ENCODE measurements at regions not wholly inside any gene's neighbourhood (a gene's known extent, or its start where the extent isn't known, plus 50 kb on each side); places are given as distances from the start of the nearest gene placed in this dataset.

DNA sequence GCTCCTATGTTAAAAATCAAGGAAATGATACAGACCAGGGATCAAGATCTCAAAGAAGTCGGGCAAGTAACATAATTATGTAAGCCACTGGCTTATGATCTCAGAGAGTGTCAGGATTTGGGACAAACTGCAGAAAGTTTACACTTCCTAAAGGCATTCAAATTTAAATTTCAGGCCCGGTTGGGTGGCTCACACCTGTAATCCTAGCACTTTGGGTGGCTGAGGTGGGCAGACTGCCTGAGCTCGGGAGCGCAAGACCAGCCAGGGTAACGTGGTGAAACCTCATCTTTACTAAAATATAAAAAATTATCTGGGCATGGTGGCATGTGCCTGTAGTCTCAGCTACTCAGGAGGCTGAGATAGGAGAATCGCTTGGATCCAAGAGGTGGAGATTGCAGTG is 124.4 kb upstream of the UBE2E2 start:
- no peak for DNase-seq

DNA sequence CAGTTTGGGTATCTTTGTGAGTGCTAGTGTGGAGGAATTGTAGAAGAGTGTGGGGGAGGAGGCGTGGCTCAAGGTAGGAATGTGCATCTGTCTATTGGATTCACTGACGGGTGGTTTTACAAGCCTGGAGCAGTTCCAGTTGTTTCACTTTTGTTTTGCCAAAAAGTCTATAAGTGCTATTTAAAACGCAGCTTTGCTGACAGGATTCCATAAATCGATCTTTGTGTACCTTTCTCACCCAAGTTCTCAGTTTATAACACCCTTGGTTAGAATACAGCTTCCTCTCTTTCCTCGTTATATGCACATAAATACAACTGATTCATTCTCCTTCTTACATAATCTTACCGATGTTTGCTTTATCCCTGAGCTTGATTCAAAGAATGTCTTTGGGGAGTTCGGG is 123.2 kb upstream of the UBE2E2 start:
- no peak for DNase-seq

DNA sequence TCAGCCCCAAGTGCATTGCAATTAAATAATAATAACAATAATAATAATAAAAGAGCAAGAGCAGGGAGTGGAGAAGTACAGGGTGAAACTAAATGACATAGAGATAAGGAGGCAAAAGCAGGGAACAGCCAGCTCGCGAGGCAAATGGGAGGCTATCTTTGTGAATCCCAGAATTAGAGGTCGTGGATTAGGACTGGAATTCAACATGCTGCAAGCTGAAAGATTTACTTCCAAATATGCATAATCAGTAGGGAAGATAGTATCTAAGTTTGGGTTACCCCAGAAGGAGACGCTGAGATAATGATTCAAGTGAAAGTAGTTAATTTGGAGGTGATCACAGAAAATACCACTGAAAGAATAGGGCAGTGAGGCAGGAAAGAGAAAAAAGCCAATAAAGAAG is 119.4 kb upstream of the UBE2E2 start:
- no peak for DNase-seq

DNA sequence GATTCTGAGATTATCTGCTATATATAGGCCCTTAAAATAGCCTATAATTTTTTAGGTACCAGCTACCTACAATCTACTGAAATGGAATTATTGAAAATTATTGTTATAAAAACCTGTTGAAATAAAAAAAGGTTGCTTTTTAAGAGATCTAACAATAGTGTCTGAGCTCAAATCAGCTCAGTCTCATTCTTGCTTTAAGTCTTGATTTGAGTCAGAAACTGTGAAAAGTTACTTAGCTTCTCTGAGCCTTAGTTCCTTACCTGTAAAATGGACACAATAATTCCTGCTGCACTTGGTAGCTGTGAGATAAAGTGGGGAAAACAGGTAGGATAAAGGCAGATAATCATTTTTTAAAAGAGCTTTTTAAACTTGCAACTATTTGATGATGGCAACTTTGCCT is 118.8 kb upstream of the UBE2E2 start:
- no peak for DNase-seq

DNA sequence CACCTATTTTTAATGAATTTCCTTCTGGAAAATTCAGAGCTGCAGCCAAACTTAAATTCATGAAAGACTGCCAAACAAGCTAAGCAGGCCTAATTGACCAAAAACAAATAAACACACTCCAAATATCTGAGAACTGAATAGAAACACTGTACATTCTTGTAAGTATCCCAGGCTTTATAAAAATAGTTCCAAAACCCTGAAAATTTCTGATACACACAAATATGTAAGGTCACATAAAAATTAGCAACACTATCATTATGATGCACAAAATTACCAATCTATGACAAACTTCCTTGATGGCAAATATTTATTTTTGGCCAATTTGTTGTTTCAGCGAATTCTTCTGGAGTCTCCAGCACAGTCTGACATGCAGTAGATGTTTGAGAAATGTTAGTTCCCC is 117.9 kb upstream of the UBE2E2 start:
- DNase-seq, result no peak

DNA sequence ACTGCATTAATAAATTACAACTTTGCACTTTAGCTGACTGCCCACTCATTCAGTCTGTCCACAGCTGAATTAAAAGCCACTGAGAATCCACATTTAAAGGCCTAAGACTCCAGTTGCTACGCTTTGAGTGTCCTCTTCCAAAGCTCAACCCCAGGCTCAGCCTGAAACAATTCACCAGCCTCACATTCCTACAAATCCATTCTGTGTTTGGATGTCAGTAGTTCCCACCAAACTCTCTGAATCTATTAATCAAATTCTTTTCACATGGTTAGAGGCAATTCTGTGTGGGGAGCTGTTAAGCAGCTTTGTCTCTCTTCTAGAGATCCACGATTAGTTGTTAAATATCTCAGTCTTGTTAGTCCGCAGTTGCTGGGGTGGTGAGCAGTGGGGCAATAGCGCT is 116.8 kb upstream of the UBE2E2 start:
- no peak for DNase-seq

DNA sequence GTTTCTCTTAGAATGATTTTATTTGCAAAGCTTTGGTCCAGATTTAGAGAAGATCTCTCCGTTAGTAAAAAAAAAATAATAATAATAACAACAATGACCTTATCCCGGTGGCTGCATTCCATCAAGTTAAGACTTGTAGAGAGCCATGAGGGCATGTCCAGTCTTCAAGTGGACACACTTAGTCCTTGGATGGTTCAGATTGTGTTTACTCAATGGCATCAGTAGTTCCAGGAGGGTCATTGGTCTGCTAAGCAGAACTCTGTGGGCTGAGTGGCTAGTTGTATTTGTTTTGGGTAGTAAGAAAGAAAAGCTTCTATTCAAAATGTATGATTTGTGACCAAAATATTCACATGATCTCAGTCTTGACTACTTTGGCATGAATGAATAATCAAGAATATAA is 116.3 kb upstream of the UBE2E2 start:
- no peak for DNase-seq

DNA sequence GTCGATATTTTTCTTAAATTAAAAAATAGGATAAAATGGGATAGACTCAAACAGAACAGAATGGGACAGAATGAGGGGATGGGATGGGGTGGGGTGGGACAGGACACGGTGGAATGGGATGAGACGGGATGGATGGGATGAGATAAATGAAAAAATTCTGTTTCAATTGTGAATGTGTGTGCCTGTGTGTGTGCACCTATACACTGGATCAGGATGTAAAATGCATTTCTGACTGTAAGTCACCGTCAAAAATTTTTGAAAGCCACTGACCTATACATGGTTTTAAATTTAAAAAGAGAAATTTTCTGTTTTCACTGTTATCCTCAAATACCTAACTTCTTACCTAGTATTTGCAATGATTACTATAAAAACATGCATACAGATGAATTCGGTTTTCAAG is 108.7 kb upstream of the UBE2E2 start:
- DNase-seq, result no peak

DNA sequence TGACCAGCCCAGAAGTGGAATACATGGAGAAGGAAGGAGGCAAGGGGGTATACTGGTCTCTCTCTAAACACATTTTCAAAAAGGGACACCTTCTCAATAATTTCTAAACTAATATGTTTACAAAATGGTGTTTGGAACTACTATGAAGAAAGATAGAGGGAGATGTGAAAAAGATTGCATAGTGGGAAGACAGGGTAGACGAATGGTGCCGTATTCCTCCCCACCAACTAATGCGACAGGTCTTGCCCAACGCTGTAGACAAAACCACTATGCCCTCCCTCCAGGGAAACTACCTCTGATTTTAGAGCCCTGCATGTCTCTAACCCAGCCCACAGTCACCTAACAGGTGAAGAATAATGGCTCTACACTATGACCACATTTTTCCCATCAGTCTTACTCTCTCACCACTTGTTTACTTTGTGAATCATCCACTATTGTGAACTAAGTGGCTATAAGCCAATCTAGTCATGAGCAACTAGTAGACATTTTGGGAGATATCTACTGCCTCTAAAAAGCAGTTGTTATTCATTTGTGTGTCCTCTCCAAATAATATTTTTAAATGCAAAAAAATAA is 108.2 kb upstream of the UBE2E2 start:
- no peak for DNase-seq

DNA sequence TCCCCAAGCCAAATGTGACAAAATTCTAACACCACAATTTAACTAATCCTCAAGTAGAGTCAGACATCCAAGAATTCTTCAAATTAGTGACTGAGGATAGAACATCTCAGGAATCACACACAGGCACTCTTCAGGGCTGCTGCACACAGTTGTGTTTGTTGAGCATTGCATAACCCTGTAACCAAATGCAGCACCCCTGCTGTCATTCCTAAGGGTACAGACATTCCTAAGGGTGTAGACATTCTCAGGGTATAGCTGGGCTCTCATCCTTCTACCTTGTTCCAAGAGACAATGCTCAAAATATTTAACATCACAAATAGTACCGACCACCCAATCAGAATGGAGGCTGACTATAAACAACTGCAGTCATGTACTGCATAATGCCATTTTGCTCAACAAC is 107.1 kb upstream of the UBE2E2 start:
- no peak for DNase-seq

DNA sequence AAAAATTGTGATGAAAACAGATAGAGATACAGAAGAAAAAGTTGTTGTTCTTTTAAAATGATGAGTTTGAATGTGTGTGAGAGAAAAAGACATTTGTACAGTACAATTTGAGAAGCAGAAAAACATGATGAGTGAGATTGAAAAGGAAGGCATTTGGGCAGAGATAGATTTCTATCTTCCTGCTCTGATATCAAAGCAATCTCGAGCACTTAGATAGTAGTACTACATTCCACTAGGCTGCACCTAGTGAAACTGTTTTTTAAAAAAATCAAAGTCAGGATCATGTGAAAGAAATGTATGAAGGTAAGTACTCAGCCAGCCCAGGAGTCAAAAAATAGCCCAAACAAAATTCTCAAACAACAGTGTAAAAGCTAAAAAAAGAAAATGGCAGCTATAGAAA is 104.1 kb upstream of the UBE2E2 start:
- no peak for DNase-seq

DNA sequence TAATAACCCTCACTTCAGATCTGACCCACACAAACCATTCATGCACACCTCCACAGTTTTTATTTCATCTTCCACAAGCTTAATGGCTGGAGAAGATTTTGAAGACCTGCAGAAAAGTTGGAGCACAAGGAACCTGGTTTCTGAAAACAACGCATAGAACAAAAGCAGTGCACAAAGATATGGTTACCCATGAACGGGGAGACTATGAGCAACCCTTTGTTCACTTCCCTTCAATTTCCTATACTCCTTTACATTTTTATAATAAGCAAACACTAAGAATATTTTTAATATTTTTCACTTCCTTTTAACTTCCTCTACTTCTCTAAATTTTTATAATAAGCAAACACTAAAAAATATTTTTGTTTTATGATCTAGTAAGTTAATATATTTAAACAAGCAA is 103.5 kb upstream of the UBE2E2 start:
- no peak for DNase-seq

DNA sequence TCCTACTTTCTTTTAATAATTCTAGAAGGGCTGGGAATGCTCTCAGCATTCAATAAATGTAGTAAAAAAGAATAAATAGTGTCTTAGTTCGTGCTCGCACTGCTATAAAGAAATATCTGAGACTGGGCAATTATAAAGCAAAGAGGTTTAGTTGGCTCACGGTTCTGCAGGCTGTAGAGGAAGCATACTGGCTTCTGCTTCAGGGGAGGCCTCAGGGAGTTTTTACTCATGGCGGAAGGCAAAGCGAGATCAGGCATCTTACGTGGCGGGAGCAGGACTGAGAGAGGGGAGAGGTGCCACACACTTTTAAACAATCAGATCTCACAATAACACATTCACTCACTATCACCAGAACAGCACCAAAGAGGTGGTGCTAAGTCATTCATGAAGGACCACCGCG is 103.0 kb upstream of the UBE2E2 start:
- no peak for DNase-seq

DNA sequence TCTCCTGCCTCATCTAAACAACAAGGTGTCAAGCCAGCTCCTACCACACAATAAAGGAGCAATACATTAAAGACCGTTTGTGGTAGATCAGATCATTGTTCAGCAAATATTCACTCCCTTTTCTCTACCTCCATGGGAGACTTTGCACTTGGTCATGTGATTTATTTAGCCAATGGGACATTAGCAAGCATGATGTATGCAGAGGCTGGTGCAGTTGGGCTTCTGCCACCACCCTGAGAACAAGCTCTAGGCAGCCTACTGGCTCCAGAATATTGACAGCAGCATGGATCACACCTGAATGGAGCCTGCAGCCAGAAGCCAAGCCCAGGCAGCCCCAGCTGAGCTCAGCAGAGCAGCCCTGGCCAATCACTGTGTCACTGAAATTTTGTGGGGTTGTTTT is 99.4 kb upstream of the UBE2E2 start:
- no peak for DNase-seq

DNA sequence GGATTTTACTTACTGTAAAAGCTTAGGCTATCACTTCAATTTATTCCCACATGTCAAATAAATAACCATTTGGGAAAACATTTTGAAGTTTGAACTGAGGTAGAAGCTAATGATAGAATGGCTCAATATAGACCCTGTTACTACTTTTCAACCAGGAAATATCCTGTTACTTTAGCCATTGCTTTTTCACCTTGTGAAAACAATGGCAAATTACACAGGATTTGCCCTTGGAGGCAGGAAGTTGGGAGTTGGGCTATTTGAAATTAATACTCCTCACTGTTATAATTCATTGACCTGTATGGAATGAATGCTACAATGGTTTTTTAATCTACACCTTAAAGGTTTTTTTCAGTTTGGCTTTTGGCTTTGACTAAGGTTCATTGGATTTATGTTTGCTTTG is 98.1 kb upstream of the UBE2E2 start:
- no peak for DNase-seq

DNA sequence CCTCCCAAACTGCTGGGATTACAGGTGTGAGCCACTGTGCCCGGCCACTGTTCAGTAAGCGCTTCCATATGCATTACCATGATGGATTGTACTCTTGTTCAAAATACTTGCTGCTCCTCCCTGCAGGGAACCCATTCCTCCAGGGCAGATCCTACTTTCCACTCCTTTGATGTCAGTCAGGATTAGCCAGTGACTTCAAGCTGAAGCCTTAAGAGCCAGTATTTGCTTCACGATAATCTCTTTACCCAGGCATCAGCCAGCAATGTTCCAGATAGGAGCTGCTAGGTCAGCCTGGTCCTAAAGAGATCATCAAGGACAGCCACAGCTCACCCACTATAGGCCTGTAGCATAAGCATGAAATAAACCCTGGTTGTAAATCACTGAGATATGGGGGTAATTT is 96.5 kb upstream of the UBE2E2 start:
- DNase-seq, result no peak

DNA sequence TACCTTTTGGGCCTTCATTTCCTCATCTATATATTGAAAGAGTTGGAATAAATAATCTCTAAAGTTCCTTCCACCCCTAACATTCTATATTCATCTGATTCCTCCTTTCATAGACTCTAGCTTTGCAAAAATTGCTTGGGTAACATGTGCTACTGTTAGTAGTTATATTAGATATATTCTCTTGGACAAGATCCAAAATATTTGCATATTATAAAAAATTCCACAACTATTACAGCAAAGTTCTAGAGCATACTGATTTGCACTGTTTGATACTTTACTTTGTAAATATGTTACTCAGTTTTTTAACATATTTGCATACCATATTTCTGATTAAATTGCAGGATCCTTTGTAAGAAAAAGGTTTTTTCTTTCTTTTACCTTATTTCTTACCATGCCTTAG is 95.9 kb upstream of the UBE2E2 start:
- DNase-seq, result no peak

DNA sequence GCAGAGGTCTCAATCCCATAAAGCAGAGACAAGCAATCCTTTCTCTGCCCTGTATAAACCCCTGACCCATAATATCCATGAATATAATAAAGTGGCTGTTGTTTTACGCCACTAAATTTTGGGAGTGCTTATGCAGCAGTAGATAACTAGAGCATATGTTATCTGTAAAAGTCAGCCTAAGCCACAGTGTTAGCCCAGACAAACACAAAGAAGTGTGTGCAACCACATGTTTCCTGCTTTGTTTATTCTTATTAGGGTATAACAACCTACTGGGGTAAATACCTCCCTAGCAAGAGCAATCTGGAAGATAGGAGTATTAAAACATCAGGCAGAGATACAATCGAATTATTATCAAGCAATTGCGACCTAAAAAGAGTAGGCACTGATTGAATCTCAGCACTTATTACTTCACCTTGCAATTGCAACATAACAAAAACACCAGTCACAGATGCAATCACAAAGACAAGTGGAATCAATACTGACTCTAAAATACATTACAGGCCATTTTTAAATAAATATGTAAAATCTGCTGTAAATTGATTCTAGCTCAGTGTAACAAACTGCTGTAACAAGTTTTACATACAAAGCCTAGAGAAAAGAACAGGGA is 94.6 kb upstream of the UBE2E2 start:
- no peak for DNase-seq

DNA sequence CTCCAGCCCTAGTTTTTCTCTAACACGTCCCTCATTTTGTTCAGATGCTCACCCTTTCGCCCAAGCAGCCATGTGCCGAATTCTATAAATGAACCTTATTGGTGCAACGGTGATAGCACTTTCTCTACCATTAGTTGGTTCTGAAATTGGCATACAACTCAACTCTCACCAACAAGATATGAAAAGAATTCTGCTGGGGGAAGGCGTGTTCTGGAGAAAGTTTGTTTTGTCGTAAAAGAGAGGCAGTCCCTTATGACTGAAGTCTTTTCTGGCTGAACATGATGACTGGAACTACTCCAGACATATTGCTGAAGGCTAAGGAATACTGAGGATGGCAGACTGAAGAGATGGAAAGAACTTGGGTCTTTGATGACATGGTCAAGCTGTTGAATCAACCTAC is 91.8 kb upstream of the UBE2E2 start:
- DNase-seq, result no peak

DNA sequence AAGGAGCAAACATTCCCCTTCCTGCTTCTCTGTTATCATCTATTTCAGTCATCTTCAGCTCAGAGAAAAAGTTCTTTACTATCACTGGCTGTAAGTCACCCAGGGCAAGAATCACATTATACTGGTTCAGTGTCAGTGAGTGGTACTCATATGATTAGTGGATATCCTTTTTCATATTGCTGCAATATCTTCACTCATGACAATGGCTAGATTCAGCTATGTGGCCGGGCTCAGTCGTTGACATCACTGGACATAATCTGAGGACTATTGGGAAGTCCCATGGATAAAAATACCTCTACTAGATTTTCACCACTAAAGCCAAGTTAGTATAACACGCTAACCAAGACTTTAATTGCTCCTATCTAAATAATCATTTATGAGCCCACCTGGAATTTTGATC is 91.3 kb upstream of the UBE2E2 start:
- no peak for DNase-seq

DNA sequence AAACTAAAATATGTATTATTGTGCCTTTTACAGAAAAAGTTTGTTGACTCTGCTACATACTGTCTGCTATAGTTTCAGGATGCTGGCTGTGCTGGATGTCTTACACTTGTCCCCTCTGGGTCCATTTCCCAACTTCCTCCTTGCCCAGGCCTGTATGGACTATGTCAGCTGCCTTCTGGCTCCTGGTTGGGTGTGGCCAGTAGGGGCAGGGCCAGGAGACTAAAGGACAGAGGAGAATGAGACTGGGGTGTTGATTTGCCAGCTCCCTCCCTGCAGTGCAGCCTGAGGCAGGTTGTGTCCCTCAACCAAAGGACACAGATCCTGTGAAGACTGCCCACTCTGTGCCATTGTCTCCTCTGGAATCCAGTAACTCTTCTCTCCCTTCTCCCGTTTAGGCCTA is 90.6 kb upstream of the UBE2E2 start:
- DNase-seq, result no peak

DNA sequence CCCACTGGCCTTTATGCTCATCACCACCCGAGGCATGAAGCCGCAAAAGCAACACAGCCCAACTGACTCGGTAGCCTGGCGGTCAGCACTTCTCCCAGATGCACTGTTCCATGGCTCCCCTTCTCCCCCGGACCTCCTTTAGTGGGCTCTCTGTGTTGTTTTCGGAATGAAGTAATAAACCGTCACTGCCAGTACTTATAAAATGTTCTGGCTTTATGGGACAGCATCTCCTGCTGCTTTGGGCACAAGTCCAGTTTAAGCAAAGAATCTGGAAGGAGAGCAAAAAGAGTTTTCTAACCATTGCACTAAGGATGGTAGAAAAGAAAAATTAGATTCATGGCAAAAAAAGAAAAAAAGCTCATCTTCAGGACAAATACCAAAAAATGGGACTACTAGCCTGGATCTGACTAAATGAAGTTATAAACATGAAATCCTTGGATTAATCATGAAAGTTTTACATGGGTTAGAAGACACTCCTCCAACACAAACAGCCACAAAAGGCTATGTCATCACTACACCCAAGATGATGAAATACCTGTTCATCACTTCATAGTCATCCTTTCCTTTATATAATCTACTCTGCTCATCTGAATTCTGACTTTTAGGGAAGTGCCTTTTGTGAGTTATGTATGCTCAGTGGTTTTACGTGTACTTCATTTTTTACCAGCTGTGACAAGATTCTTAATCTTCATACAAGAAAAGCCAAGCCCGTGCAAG is 89.5 kb upstream of the UBE2E2 start:
- DNase-seq, result no peak

DNA sequence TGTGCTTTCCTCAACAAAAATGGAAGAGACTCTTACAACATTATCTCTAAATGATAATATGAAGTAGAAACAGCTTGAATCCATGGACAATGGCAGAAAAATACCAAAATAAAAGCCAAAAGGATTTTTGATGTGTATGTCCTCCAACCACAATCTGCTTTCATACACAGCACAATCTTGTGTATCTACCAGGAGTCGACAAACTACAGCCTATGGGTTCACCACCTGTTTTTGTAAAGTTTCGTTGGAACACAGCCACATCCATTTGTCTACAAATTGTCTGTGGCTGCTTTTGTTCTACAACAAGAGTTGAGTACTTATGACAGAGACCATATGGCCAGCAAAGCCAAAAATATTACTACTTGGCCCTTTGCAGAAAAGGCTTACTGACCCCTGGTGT is 88.7 kb upstream of the UBE2E2 start:
- DNase-seq, result no peak

DNA sequence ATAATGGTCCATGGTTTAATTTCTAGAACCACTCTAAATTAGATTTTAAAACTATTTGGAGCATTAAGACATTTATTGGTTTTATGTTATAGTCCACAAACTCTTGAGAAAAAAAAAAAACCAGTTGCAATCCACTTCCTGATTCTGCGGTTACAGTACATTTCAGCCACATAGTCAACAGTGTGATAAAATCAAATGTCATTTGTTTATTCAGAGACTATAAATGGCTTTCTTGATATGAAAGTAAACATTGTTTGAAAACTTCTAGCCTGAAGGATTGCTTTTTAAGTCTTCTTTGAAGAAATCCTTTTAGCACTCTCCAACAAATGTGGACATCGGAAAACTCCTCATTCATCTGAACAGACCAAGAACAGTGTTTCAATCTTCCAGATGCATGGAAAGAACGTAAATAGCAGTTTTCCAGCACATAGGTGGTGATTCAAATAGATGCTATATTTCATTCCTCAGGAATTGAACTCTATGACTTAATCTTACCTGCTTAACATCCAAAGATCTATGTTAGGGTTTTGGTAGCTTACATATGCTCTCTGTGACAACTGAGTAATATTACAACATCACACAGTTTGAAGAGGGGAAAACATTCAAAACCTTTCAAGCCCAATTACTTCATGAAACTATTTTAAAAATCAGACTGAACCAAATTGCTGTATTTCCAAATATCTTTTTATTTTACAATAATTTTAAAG is 87.8 kb upstream of the UBE2E2 start:
- DNase-seq, result no peak
